ENCODE measurements at regions not wholly inside any gene's neighbourhood (a gene's known extent, or its start where the extent isn't known, plus 50 kb on each side); places are given as distances from the start of the nearest gene placed in this dataset.

- TF ChIP-seq POLR2A (IDR thresholded peaks at IDR 0.05; ENCODE audit: extremely low read depth, insufficient read length) (no peak), CTCF (IDR thresholded peaks at IDR 0.05; ENCODE audit: low read depth, low read length) (no peak)
Observed at GRCh38 chr6:140671926-140672325, 1297.5 kb upstream of the CITED2 start.
